C4-2B (cell line): ENCODE measurements at regions not wholly inside any gene's neighbourhood (a gene's known extent, or its start where the extent isn't known, plus 50 kb on each side); places are given as distances from the start of the nearest gene placed in this dataset.

Experiments used
- H3K27ac ChIP-seq: fragments of 450-650 bp; 2 replicates; pipeline ENCODE4 v1.5.1; 2017
- ZFX ChIP-seq: fragments of 450-650 bp; IDR thresholded peaks from 2 replicates; pipeline ENCODE4 v1.6.1; 2017
- TF ChIP-seq, protein P1 (sequence below): fragments of 450-650 bp; conservative IDR thresholded peaks from 2 replicates; pipeline ENCODE4 v1.5.1; 2017; ENCODE audit warnings: mild to moderate bottlenecking

DNA sequence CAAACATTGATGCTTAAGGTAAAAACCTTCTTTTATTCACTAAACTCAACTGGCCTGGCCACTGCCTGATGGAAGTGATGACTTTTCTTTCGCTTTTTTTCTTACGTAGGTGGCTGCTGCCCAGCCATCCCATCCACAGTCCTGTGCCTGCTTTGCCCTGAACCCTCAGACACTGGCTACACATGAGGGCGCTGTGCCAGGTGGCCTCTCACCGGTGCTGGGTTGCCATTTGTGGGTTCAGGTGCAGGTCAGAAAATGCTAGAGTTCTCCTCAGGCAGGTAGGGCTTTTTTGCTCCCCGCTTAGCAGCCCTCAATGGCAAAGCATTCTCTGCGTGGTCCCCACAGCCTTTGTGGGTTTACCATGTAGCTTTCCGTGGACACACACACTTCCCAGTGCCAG lies 88.3 kb upstream of the PRR23E start:
- TF ChIP-seq, protein P1, sequence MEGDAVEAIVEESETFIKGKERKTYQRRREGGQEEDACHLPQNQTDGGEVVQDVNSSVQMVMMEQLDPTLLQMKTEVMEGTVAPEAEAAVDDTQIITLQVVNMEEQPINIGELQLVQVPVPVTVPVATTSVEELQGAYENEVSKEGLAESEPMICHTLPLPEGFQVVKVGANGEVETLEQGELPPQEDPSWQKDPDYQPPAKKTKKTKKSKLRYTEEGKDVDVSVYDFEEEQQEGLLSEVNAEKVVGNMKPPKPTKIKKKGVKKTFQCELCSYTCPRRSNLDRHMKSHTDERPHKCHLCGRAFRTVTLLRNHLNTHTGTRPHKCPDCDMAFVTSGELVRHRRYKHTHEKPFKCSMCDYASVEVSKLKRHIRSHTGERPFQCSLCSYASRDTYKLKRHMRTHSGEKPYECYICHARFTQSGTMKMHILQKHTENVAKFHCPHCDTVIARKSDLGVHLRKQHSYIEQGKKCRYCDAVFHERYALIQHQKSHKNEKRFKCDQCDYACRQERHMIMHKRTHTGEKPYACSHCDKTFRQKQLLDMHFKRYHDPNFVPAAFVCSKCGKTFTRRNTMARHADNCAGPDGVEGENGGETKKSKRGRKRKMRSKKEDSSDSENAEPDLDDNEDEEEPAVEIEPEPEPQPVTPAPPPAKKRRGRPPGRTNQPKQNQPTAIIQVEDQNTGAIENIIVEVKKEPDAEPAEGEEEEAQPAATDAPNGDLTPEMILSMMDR, result no peak
- no peak for TF ChIP-seq ZFX
- H3K27ac ChIP-seq, result no peak overlapping the region

DNA sequence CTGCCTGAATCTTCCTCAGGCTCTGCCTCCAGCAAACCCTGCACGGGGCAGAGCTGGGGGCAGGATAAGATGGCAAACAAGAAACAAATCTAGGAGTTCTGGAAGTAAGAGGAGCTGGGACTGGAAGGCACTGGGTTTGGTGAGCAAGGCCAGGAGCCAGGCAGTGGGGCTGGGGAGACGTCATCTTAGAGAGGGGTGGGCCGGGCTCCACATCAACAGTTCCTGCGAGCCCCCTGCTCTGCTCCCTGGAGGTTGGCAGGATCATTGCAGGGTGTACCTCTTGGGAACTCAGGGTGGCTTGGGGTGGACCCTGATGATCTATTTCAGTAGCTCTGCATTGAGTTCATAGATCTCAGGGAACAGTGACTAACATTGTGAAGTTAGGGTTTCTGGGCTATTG lies 87.3 kb upstream of the PRR23E start:
- TF ChIP-seq ZFX, result no peak
- TF ChIP-seq, protein P1, result no peak
- H3K27ac ChIP-seq, result no peak overlapping the region

GRCh38 chr3:127106053-127106452 lies 86.9 kb upstream of the PRR23E start:
- TF ChIP-seq ZFX, result no peak
- TF ChIP-seq, protein P1, result no peak
- no peak overlapping the region for H3K27ac ChIP-seq

GRCh38 chr3:127106456-127106855 lies 86.5 kb upstream of the PRR23E start:
- TF ChIP-seq ZFX, result no peak
- TF ChIP-seq, protein P1, result no peak
- no peak overlapping the region for H3K27ac ChIP-seq

GRCh38 chr3:127107002-127107401 lies 85.9 kb upstream of the PRR23E start:
- H3K27ac ChIP-seq, result no peak overlapping the region
- TF ChIP-seq, protein P1, result no peak
- no peak for TF ChIP-seq ZFX

- no peak overlapping the region for H3K27ac ChIP-seq
- TF ChIP-seq ZFX, result no peak
- TF ChIP-seq, protein P1, result no peak
These were observed 85.2 kb upstream of the PRR23E start for GRCh38 chr3:127107491-127108375.

DNA sequence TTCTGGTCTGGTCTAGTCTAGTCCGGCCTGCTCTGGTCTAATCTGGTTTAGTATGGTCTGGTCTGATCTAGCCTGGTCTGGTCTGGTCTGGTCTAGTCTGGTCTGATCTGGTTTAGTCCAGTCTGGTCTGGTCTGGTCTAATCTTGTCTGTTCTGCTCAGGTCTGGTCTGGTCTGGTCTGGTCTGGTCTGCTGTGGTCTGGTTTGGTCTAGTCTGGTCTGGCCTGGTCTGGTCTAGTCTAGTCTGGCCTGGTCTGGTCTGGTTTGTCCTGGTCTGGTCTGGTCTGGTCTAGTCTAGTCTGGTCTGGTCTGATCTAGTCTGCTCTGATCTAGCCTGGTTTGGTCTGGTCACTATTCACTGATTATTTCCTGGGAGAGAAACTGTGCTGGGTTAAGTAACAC lies 84.1 kb upstream of the PRR23E start:
- no peak overlapping the region for H3K27ac ChIP-seq
- no peak for TF ChIP-seq ZFX
- TF ChIP-seq, protein P1, result no peak
